PC-9 (cell line): ENCODE measurements at regions not wholly inside any gene's neighbourhood (a gene's known extent, or its start where the extent isn't known, plus 50 kb on each side); places are given as distances from the start of the nearest gene placed in this dataset.

Source experiments
- BruUV-seq: library from RNA; stranded (reverse); fragments of 400-500 nt; replicated peaks from 2 replicates; lab custom pipeline; 2021; lab: Mats Ljungman, UMichigan
- CTCF ChIA-PET: fragments of 300-600 bp; sonication (Branson Sonifier 250); formaldehyde crosslinking; loops from one replicate; lab custom pipeline; 2022; ENCODE audit warnings: antibody characterized with exemption; lab: Charles Lee
- POLR2A ChIA-PET: fragments of 300-600 bp; sonication (Branson Sonifier 250); formaldehyde crosslinking; loops from one replicate; lab custom pipeline; 2022; ENCODE audit warnings: antibody characterized with exemption; ENCODE audit not compliant: unreplicated experiment; lab: Charles Lee
- DNase-seq, 2 experiments: peaks; one replicate each; pipeline versions ENCODE4 v3.0.0 to v3.0.0-alpha.2; 2015 to 2022; ENCODE audit warnings: mixed read lengths in 1 of 2
- H2AFZ ChIP-seq: fragments of 200-600 bp; sonication (generic); 2 replicates; pipeline ENCODE4 v1.8.1; 2017; ENCODE audit warnings: antibody characterized with exemption
- H3F3A ChIP-seq: fragments of 200-600 bp; sonication (generic); 2 replicates; pipeline ENCODE4 v1.8.1; 2017; ENCODE audit warnings: antibody characterized with exemption, mild to moderate bottlenecking, low read depth; ENCODE audit not compliant: insufficient read depth
- H3K27ac ChIP-seq: fragments of 200-600 bp; sonication (generic); 2 replicates; pipeline ENCODE4 v1.6.1; 2016; ENCODE audit warnings: mixed run types
- H3K27me3 ChIP-seq: fragments of 200-600 bp; sonication (generic); 2 replicates; pipeline ENCODE4 v1.6.1; 2016; ENCODE audit warnings: low read depth, mixed run types; ENCODE audit not compliant: insufficient read depth
- H3K36me3 ChIP-seq: fragments of 200-600 bp; sonication (generic); 2 replicates; pipeline ENCODE4 v1.6.1; 2016; ENCODE audit warnings: low read depth, mixed run types
- H3K4me1 ChIP-seq: fragments of 200-600 bp; sonication (generic); replicated peaks from 2 replicates; pipeline ENCODE4 v1.6.1; 2016; ENCODE audit warnings: mixed run types; ENCODE audit not compliant: insufficient read depth
- H3K4me2 ChIP-seq: fragments of 200-600 bp; sonication (generic); 2 replicates; pipeline ENCODE4 v1.6.1; 2017; ENCODE audit warnings: mixed run types
- H3K4me3 ChIP-seq: fragments of 200-600 bp; sonication (generic); 2 replicates; pipeline ENCODE4 v1.6.1; 2016; ENCODE audit warnings: mixed run types
- H3K79me2 ChIP-seq: fragments of 200-600 bp; sonication (generic); 2 replicates; pipeline ENCODE4 v1.6.1; 2017; ENCODE audit warnings: low read depth, mixed run types
- H3K9me2 ChIP-seq: fragments of 200-600 bp; sonication (generic); 2 replicates; pipeline ENCODE4 v1.8.1; 2017; ENCODE audit warnings: mild to moderate bottlenecking; ENCODE audit not compliant: insufficient read depth
- H3K9me3 ChIP-seq: fragments of 200-600 bp; sonication (generic); 2 replicates; pipeline ENCODE4 v1.8.1; 2016; ENCODE audit warnings: low read depth; ENCODE audit not compliant: insufficient read depth
- H4K20me1 ChIP-seq: fragments of 200-600 bp; sonication (generic); 2 replicates; pipeline ENCODE4 v1.8.1; 2017; ENCODE audit not compliant: insufficient read depth
- EZH2 ChIP-seq: fragments of 200-600 bp; sonication (generic); IDR thresholded peaks from 2 replicates; pipeline ENCODE4 v1.8.0; 2017; ENCODE audit warnings: antibody characterized with exemption, low read depth
- intact Hi-C: fragments of 100-400 bp; cut with micrococcal nuclease; formaldehyde crosslinking; loops from one replicate; pipeline ENCODE4 v1.10.0; 2022; ENCODE audit not compliant: unreplicated experiment
- TF ChIP-seq, protein P1 (sequence below): fragments of 200-600 bp; sonication (generic); conservative IDR thresholded peaks from 2 replicates; pipeline ENCODE4 v1.6.1; 2017; ENCODE audit warnings: mixed run types, antibody characterized with exemption, mild to moderate bottlenecking, moderate library complexity

- Histone ChIP-seq H3K4me1 (no peaks in the 10 kb centered on the region), H3K4me2 (no peak overlapping the region), H3F3A (no peaks in the 10 kb centered on the region), H3K79me2 (no peaks in the 10 kb centered on the region), H3K27me3 (peaks cover 18% of the 10 kb centered on the region; the same call in 1 of the 2 replicates), H3K4me3 (no peak overlapping the region), H3K27ac (no peak overlapping the region), H3K9me2 (no peaks in the 10 kb centered on the region), H4K20me1 (no peaks in the 10 kb centered on the region), H3K9me3 (no peaks in the 10 kb centered on the region), H3K36me3 (no peaks in the 10 kb centered on the region), H2AFZ (no peak overlapping the region)
- TF ChIP-seq, protein P1, sequence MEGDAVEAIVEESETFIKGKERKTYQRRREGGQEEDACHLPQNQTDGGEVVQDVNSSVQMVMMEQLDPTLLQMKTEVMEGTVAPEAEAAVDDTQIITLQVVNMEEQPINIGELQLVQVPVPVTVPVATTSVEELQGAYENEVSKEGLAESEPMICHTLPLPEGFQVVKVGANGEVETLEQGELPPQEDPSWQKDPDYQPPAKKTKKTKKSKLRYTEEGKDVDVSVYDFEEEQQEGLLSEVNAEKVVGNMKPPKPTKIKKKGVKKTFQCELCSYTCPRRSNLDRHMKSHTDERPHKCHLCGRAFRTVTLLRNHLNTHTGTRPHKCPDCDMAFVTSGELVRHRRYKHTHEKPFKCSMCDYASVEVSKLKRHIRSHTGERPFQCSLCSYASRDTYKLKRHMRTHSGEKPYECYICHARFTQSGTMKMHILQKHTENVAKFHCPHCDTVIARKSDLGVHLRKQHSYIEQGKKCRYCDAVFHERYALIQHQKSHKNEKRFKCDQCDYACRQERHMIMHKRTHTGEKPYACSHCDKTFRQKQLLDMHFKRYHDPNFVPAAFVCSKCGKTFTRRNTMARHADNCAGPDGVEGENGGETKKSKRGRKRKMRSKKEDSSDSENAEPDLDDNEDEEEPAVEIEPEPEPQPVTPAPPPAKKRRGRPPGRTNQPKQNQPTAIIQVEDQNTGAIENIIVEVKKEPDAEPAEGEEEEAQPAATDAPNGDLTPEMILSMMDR: no peak
- TF ChIP-seq EZH2: no peak
- intact Hi-C loops: no loop called here
- ChIA-PET POLR2A (no interaction called here), CTCF (no interaction called here)
- no peak for DNase-seq
- no TSS peak for BruUV-seq
These were observed 583.5 kb downstream of the MED13L start for GRCh38 chr12:115693970-115694369.

GRCh38 chr12:115691123-115691522 lies 586.4 kb downstream of the MED13L start:
- POLR2A ChIA-PET: no interaction called here
- H3K9me3 ChIP-seq: no peaks in the 10 kb centered on the region
- DNase-seq: peak in 1 of 2 experiments; percentile 40

GRCh38 chr12:115687094-115687493 lies 590.4 kb downstream of the MED13L start:
- no peaks in the 10 kb centered on the region for H4K20me1 ChIP-seq
- peaks cover 10% of the 10 kb centered on the region for H3K27me3 ChIP-seq
- CTCF ChIA-PET: no interaction called here
- no peaks in the 10 kb centered on the region for H3K79me2 ChIP-seq
- DNase-seq: no peak
- intact Hi-C loops: no loop called here
- no peaks in the 10 kb centered on the region for H3F3A ChIP-seq
- H3K36me3 ChIP-seq: no peaks in the 10 kb centered on the region
- TF ChIP-seq EZH2: no peak
- TF ChIP-seq, protein P1: no peak
- no peaks in the 10 kb centered on the region for H3K9me3 ChIP-seq
- H3K9me2 ChIP-seq: no peaks in the 10 kb centered on the region
- no peak overlapping the region for H3K4me2 ChIP-seq
- H2AFZ ChIP-seq: no peak overlapping the region
- H3K4me1 ChIP-seq: no peaks in the 10 kb centered on the region
- no peak overlapping the region for H3K4me3 ChIP-seq
- POLR2A ChIA-PET: no interaction called here
- H3K27ac ChIP-seq: no peak overlapping the region
- BruUV-seq: no TSS peak

More at GRCh38 chr12:115691123-115691522, 586.4 kb downstream of the MED13L start:
- no TSS peak for BruUV-seq
- intact Hi-C loops: no loop called here
- Histone ChIP-seq H3K27me3 (peaks cover 9% of the 10 kb centered on the region; the same call in 1 of the 2 replicates), H3K4me2 (no peak overlapping the region), H3K4me1 (no peaks in the 10 kb centered on the region), H3K36me3 (no peaks in the 10 kb centered on the region), H3F3A (no peaks in the 10 kb centered on the region), H3K4me3 (no peak overlapping the region), H3K9me2 (no peaks in the 10 kb centered on the region), H3K27ac (no peak overlapping the region), H3K79me2 (no peaks in the 10 kb centered on the region), H4K20me1 (no peaks in the 10 kb centered on the region), H2AFZ (no peak overlapping the region)
- CTCF ChIA-PET: no interaction called here
- TF ChIP-seq, protein P1: no peak
- TF ChIP-seq EZH2: no peak
